Neural progenitor cell (in vitro differentiated cells): ENCODE measurements at regions not wholly inside any gene's neighbourhood (a gene's known extent, or its start where the extent isn't known, plus 50 kb on each side); places are given as distances from the start of the nearest gene placed in this dataset.

Experiments
- DNase-seq: peaks from one replicate; pipeline ENCODE4 v3.0.0-alpha.2; 2016; ENCODE audit warnings: low spot score
- H2AFZ ChIP-seq: fragments of 200-600 bp; sonication (generic); replicated peaks from 2 replicates; pipeline ENCODE4 v1.6.1; 2016; ENCODE audit warnings: antibody characterized with exemption
- H3F3A ChIP-seq: fragments of 200-600 bp; sonication (generic); 2 replicates; pipeline ENCODE4 v1.6.1; 2016; ENCODE audit warnings: antibody characterized with exemption, low read depth
- H3K27ac ChIP-seq: fragments of 200-600 bp; sonication (generic); 2 replicates; pipeline ENCODE4 v1.5.1; 2016; ENCODE audit warnings: mild to moderate bottlenecking
- H3K27me3 ChIP-seq: fragments of 200-600 bp; sonication (generic); 2 replicates; pipeline ENCODE4 v1.6.1; 2016; ENCODE audit warnings: mild to moderate bottlenecking, moderate library complexity
- H3K36me3 ChIP-seq: fragments of 200-600 bp; sonication (generic); 2 replicates; pipeline ENCODE4 v1.5.1; 2016
- H3K4me1 ChIP-seq: fragments of 200-600 bp; sonication (generic); 2 replicates; pipeline ENCODE4 v1.6.1; 2016; ENCODE audit warnings: mixed run types
- H3K4me2 ChIP-seq: fragments of 200-600 bp; sonication (generic); 2 replicates; pipeline ENCODE4 v1.6.1; 2016
- H3K4me3 ChIP-seq: fragments of 200-600 bp; sonication (generic); 2 replicates; pipeline ENCODE4 v1.5.1; 2016
- H3K79me2 ChIP-seq: fragments of 200-600 bp; sonication (generic); 2 replicates; pipeline ENCODE4 v1.6.1; 2016; ENCODE audit warnings: low read depth
- H3K9ac ChIP-seq: fragments of 200-600 bp; sonication (generic); 2 replicates; pipeline ENCODE4 v1.6.1; 2016
- H3K9me3 ChIP-seq: fragments of 200-600 bp; sonication (generic); 2 replicates; pipeline ENCODE4 v1.5.1; 2016; ENCODE audit warnings: low read depth
- H4K20me1 ChIP-seq: fragments of 200-600 bp; sonication (generic); 2 replicates; pipeline ENCODE4 v1.6.1; 2016; ENCODE audit warnings: low read depth
- H3K27ac Mint-ChIP-seq: 3 replicates; pipeline ENCODE4 v1.8.0; 2021; ENCODE audit warnings: mixed read lengths
- H3K27me3 Mint-ChIP-seq: 2 replicates; pipeline ENCODE4 v1.8.0; 2022; ENCODE audit warnings: low read depth, mild to moderate bottlenecking, inconsistent platforms, moderate library complexity, mixed read lengths; ENCODE audit not compliant: insufficient read depth
- H3K36me3 Mint-ChIP-seq: 3 replicates; pipeline ENCODE4 v1.8.0; 2021; ENCODE audit warnings: mixed read lengths
- H3K4me1 Mint-ChIP-seq: 3 replicates; pipeline ENCODE4 v1.8.0; 2021; ENCODE audit warnings: mixed read lengths
- H3K4me3 Mint-ChIP-seq: 3 replicates; pipeline ENCODE4 v1.8.0; 2021; ENCODE audit warnings: mild to moderate bottlenecking, moderate library complexity, mixed read lengths
- H3K9me3 Mint-ChIP-seq: 3 replicates; pipeline ENCODE4 v1.8.0; 2020; ENCODE audit warnings: mixed read lengths
- CTCF ChIP-seq: fragments of 200-600 bp; sonication (generic); IDR thresholded peaks from 2 replicates; pipeline ENCODE4 v1.5.1; 2017; ENCODE audit warnings: antibody characterized with exemption, mild to moderate bottlenecking
- EZH2 ChIP-seq: fragments of 200-600 bp; sonication (generic); IDR thresholded peaks from 2 replicates; pipeline ENCODE4 v1.6.1; 2017; ENCODE audit warnings: antibody characterized with exemption, mild to moderate bottlenecking, moderate library complexity
- EZH2phosphoT487 ChIP-seq: fragments of 200-600 bp; sonication (generic); IDR thresholded peaks from 2 replicates; pipeline ENCODE4 v1.6.1; 2017; ENCODE audit warnings: antibody characterized with exemption

- no peaks in the 10 kb centered on the region for H3K36me3 Mint-ChIP-seq
- Histone ChIP-seq H4K20me1 (no peaks in the 10 kb centered on the region), H3K79me2 (no peaks in the 10 kb centered on the region), H3K4me1 (no peaks in the 10 kb centered on the region), H3K4me2 (no peak overlapping the region), H3K27me3 (no peaks in the 10 kb centered on the region), H3K9ac (no peak overlapping the region), H3K4me3 (no peak overlapping the region), H3F3A (no peaks in the 10 kb centered on the region), H3K9me3 (no peaks in the 10 kb centered on the region), H3K27ac (no peak overlapping the region), H3K36me3 (no peaks in the 10 kb centered on the region), H2AFZ (no peak overlapping the region)
- no peak for DNase-seq
- H3K9me3 Mint-ChIP-seq: peaks cover 5% of the 10 kb centered on the region
- H3K27me3 Mint-ChIP-seq: no peaks in the 10 kb centered on the region
- H3K4me1 Mint-ChIP-seq: no peaks in the 10 kb centered on the region
- no peak overlapping the region for H3K27ac Mint-ChIP-seq
- no peak overlapping the region for H3K4me3 Mint-ChIP-seq
- TF ChIP-seq CTCF (no peak), EZH2phosphoT487 (no peak), EZH2 (no peak)
These were observed 1426.6 kb upstream of the PRR20A start for GRCh38 chr13:55714120-55714519.

GRCh38 chr13:55727683-55728082 lies 1413.0 kb upstream of the PRR20A start:
- Histone ChIP-seq H3K4me3 (no peak overlapping the region), H3K9ac (no peak overlapping the region), H4K20me1 (no peaks in the 10 kb centered on the region), H3F3A (no peaks in the 10 kb centered on the region), H2AFZ (no peak overlapping the region), H3K36me3 (no peaks in the 10 kb centered on the region), H3K9me3 (no peaks in the 10 kb centered on the region), H3K4me2 (no peak overlapping the region), H3K27me3 (no peaks in the 10 kb centered on the region), H3K27ac (no peak overlapping the region), H3K79me2 (no peaks in the 10 kb centered on the region), H3K4me1 (peaks cover 17% of the 10 kb centered on the region)
- no peak for TF ChIP-seq EZH2phosphoT487
- TF ChIP-seq CTCF: no peak
- TF ChIP-seq EZH2: no peak
- H3K4me3 Mint-ChIP-seq: no peak overlapping the region
- no peak for DNase-seq
- H3K27me3 Mint-ChIP-seq: peaks cover 2% of the 10 kb centered on the region
- no peaks in the 10 kb centered on the region for H3K36me3 Mint-ChIP-seq
- no peaks in the 10 kb centered on the region for H3K4me1 Mint-ChIP-seq
- H3K27ac Mint-ChIP-seq: no peak overlapping the region
- no peaks in the 10 kb centered on the region for H3K9me3 Mint-ChIP-seq

GRCh38 chr13:55728247-55728646 lies 1412.5 kb upstream of the PRR20A start:
- Histone ChIP-seq H3K4me1 (peaks cover 17% of the 10 kb centered on the region), H3K9ac (no peak overlapping the region), H3K9me3 (no peaks in the 10 kb centered on the region), H3K27ac (no peak overlapping the region), H3K4me2 (no peak overlapping the region), H3K4me3 (no peak overlapping the region), H3K27me3 (no peaks in the 10 kb centered on the region), H3K79me2 (no peaks in the 10 kb centered on the region), H4K20me1 (no peaks in the 10 kb centered on the region), H3F3A (no peaks in the 10 kb centered on the region), H2AFZ (no peak overlapping the region), H3K36me3 (no peaks in the 10 kb centered on the region)
- H3K27ac Mint-ChIP-seq: no peak overlapping the region
- peaks cover 2% of the 10 kb centered on the region for H3K27me3 Mint-ChIP-seq
- no peaks in the 10 kb centered on the region for H3K4me1 Mint-ChIP-seq
- H3K9me3 Mint-ChIP-seq: peaks cover 2% of the 10 kb centered on the region
- DNase-seq: no peak
- no peaks in the 10 kb centered on the region for H3K36me3 Mint-ChIP-seq
- TF ChIP-seq EZH2 (no peak), CTCF (no peak), EZH2phosphoT487 (no peak)
- no peak overlapping the region for H3K4me3 Mint-ChIP-seq

- H3K4me2 ChIP-seq: no peak overlapping the region
- H3K4me1 ChIP-seq: no peaks in the 10 kb centered on the region
- DNase-seq: no peak
- Mint-ChIP-seq H3K27me3 (no peaks in the 10 kb centered on the region), H3K4me1 (no peaks in the 10 kb centered on the region), H3K27ac (no peak overlapping the region), H3K9me3 (no peaks in the 10 kb centered on the region), H3K36me3 (no peaks in the 10 kb centered on the region), H3K4me3 (no peak overlapping the region)
- no peaks in the 10 kb centered on the region for H3K9me3 ChIP-seq
- H2AFZ ChIP-seq: no peak overlapping the region
- no peaks in the 10 kb centered on the region for H3K27me3 ChIP-seq
- TF ChIP-seq CTCF: no peak
- no peak for TF ChIP-seq EZH2phosphoT487
- no peak for TF ChIP-seq EZH2
- H4K20me1 ChIP-seq: no peaks in the 10 kb centered on the region
- no peak overlapping the region for H3K27ac ChIP-seq
- H3K9ac ChIP-seq: no peak overlapping the region
- H3K36me3 ChIP-seq: no peaks in the 10 kb centered on the region
- no peaks in the 10 kb centered on the region for H3K79me2 ChIP-seq
- no peaks in the 10 kb centered on the region for H3F3A ChIP-seq
- no peak overlapping the region for H3K4me3 ChIP-seq
These were observed 1394.9 kb upstream of the PRR20A start for GRCh38 chr13:55745828-55746227.
